ENCODE measurements at regions not wholly inside any gene's neighbourhood (a gene's known extent, or its start where the extent isn't known, plus 50 kb on each side); places are given as distances from the start of the nearest gene placed in this dataset.

GRCh38 chr13:46949211-46949610, 52.4 kb upstream of the HTR2A start:
- DNase-seq = no peak

GRCh38 chr13:46948338-46948737, 51.5 kb upstream of the HTR2A start:
- no peak for DNase-seq

GRCh38 chr13:46947425-46948191, 50.8 kb upstream of the HTR2A start:
- DNase-seq = no peak

All from AML-193 (cell line).